HepG2 (cell line): ENCODE measurements at regions not wholly inside any gene's neighbourhood (a gene's known extent, or its start where the extent isn't known, plus 50 kb on each side); places are given as distances from the start of the nearest gene placed in this dataset.

Experiments
- ATAC-seq: fragments of 200-7000 bp; cut with Tn5 transposase; 3 replicates; pipeline ENCODE4 v1.9.1; 2020; ENCODE audit warnings: mild to moderate bottlenecking, moderate library complexity
- BruUV-seq: library from RNA; stranded (reverse); fragments of 400-500 nt; replicated peaks from 2 replicates; lab custom pipeline; 2021; lab: Mats Ljungman, UMichigan
- CTCF ChIA-PET: fragments of 300-600 bp; formaldehyde crosslinking; extraction: SDS; loops from one replicate; lab custom pipeline; 2021; ENCODE audit warnings: low total read pairs, inconsistent platforms, low intra/inter-chr PET ratio; lab: Yijun Ruan, JAX
- POLR2A ChIA-PET: fragments of 350-600 bp; sonication (Branson Sonifier 250); formaldehyde crosslinking; loops from one replicate; lab custom pipeline; 2020; ENCODE audit warnings: antibody characterized with exemption, inconsistent platforms; lab: Yijun Ruan, JAX
- DNase-seq: peaks from one replicate; pipeline ENCODE4 v3.0.0-alpha.2; 2015; ENCODE audit warnings: low spot score
- FAIRE-seq: peaks from 3 replicates; lab custom pipeline; 2011; peaks lifted over from hg19 to GRCh38; lab: Jason Lieb, UNC
- H2AFZ ChIP-seq: one replicate; pipeline ENCODE4 v1.6.1; 2011; ENCODE audit warnings: low read length, inconsistent platforms
- H3K27ac ChIP-seq: fragments of 300-600 bp; 3 replicates; pipeline ENCODE4 v1.8.0; 2011; ENCODE audit warnings: mixed run types, mild to moderate bottlenecking, mixed read lengths, low read length, inconsistent platforms; ENCODE audit not compliant: insufficient read depth; ENCODE audit errors: extremely low read length
- H3K27me3 ChIP-seq, 2 experiments: fragments of 200-600 bp in 1 of 2; 2 replicates in 1 of 2; 3 replicates in 1 of 2; pipeline versions ENCODE4 v1.6.0 to v1.8.0; 2011; ENCODE audit warnings: low read length in 2 of 2, mild to moderate bottlenecking in 2 of 2, moderate library complexity in 2 of 2, inconsistent platforms in 1 of 2; ENCODE audit not compliant: insufficient read depth in 2 of 2, control insufficient read depth in 1 of 2
- H3K36me3 ChIP-seq, 2 experiments: fragments of 200-600 bp in 1 of 2; replicated peaks in 1 of 2; 2 replicates in 1 of 2; 3 replicates in 1 of 2; pipeline versions ENCODE4 v1.5.1 to v1.8.0; 2011; ENCODE audit warnings: low read length in 2 of 2, inconsistent platforms in 1 of 2; ENCODE audit not compliant: insufficient read depth in 2 of 2, control insufficient read depth in 1 of 2
- H3K4me1 ChIP-seq: 2 replicates; pipeline ENCODE4 v1.5.1; 2012; ENCODE audit warnings: low read length, inconsistent platforms; ENCODE audit not compliant: insufficient read depth
- H3K4me2 ChIP-seq: 2 replicates; pipeline ENCODE4 v1.6.0; 2011; ENCODE audit warnings: low read depth, low read length, inconsistent platforms
- H3K4me3 ChIP-seq, 3 experiments: fragments of 200-600 bp in 1 of 3; sonication (generic), shearing (Covaris generic) in 1 of 3; replicated peaks in 1 of 3; 2 replicates each; pipeline ENCODE4 v1.5.1; 2011 to 2016; ENCODE audit warnings: low read length in 3 of 3, inconsistent platforms in 2 of 3, low read depth in 2 of 3, mild to moderate bottlenecking in 2 of 3, control low read depth in 1 of 3, mixed read lengths in 1 of 3; ENCODE audit not compliant: insufficient read depth in 1 of 3
- H3K79me2 ChIP-seq: one replicate; pipeline ENCODE4 v1.6.1; 2011; ENCODE audit warnings: low read length, inconsistent platforms; ENCODE audit not compliant: insufficient read depth
- H3K9ac ChIP-seq: 2 replicates; pipeline ENCODE4 v1.6.0; 2011; ENCODE audit warnings: mild to moderate bottlenecking, low read depth, low read length, inconsistent platforms; ENCODE audit not compliant: insufficient read depth
- H3K9me3 ChIP-seq: 2 replicates; pipeline ENCODE4 v1.5.1; 2012; ENCODE audit warnings: mild to moderate bottlenecking, low read length
- H4K20me1 ChIP-seq: 2 replicates; pipeline ENCODE4 v1.6.0; 2011; ENCODE audit warnings: inconsistent platforms, mild to moderate bottlenecking, low read length, moderate library complexity; ENCODE audit not compliant: insufficient read depth
- ARID5B ChIP-seq: IDR thresholded peaks from 2 replicates; pipeline ENCODE4 v1.4.0; 2020; ENCODE audit warnings: mild to moderate bottlenecking, missing genetic modification reagents
- FOXK1 ChIP-seq: sonication (generic); formaldehyde crosslinking; IDR thresholded peaks from 2 replicates; pipeline ENCODE4 v1.4.0; 2020; ENCODE audit warnings: low read depth, missing genetic modification reagents, borderline replicate concordance
- HBP1 ChIP-seq: IDR thresholded peaks from 2 replicates; pipeline ENCODE4 v1.6.1; 2016; ENCODE audit warnings: low read depth, control low read depth
- MIXL1 ChIP-seq: IDR thresholded peaks from 2 replicates; pipeline ENCODE4 v1.6.1; 2016
- MYPOP ChIP-seq: sonication (generic); formaldehyde crosslinking; IDR thresholded peaks from 2 replicates; pipeline ENCODE4 v1.8.1; 2023; ENCODE audit warnings: mild to moderate bottlenecking, moderate library complexity, missing genetic modification reagents
- NCOA1 ChIP-seq: sonication (generic); formaldehyde crosslinking; IDR thresholded peaks from 2 replicates; pipeline ENCODE4 v1.9.0; 2021; ENCODE audit warnings: missing genetic modification reagents
- PAX8 ChIP-seq: sonication (generic); formaldehyde crosslinking; IDR thresholded peaks from 2 replicates; pipeline ENCODE4 v1.8.0; 2022; ENCODE audit warnings: mild to moderate bottlenecking, missing genetic modification reagents, borderline replicate concordance
- RBM22 ChIP-seq: fragments of 200-400 bp; formaldehyde crosslinking; optimal IDR thresholded peaks from 2 replicates; pipeline ENCODE3; 2017; ENCODE audit warnings: mild to moderate bottlenecking, low read length, moderate library complexity
- SOX6 ChIP-seq, 2 experiments: fragments of 450-650 bp in 1 of 2; sonication (generic) in 1 of 2; formaldehyde crosslinking in 1 of 2; IDR thresholded peaks; 2 replicates each; pipeline versions ENCODE4 v1.4.0 to v1.6.1; 2017 to 2020; ENCODE audit warnings: antibody characterized with exemption in 1 of 2, mild to moderate bottlenecking in 1 of 2, missing genetic modification reagents in 1 of 2
- ZBTB8A ChIP-seq: sonication (generic); formaldehyde crosslinking; IDR thresholded peaks from 2 replicates; pipeline ENCODE4 v1.4.0; 2020; ENCODE audit warnings: mild to moderate bottlenecking, low read depth, missing genetic modification reagents, borderline replicate concordance
- ZFP91 ChIP-seq: sonication (generic); formaldehyde crosslinking; IDR thresholded peaks from 2 replicates; pipeline ENCODE4 v1.9.0; 2022; ENCODE audit warnings: missing genetic modification reagents, mild to moderate bottlenecking, borderline replicate concordance
- ZNF530 ChIP-seq: sonication (generic); formaldehyde crosslinking; IDR thresholded peaks from 2 replicates; pipeline ENCODE4 v1.5.0; 2020; ENCODE audit warnings: low read depth, mild to moderate bottlenecking, missing genetic modification reagents
- ZNF710 ChIP-seq: sonication (generic); formaldehyde crosslinking; IDR thresholded peaks from 2 replicates; pipeline ENCODE4 v1.5.0; 2020; ENCODE audit warnings: mild to moderate bottlenecking, missing genetic modification reagents, borderline replicate concordance
- ZNF850 ChIP-seq: sonication (generic); formaldehyde crosslinking; conservative IDR thresholded peaks from 2 replicates; pipeline ENCODE4 v1.9.0; 2021; ENCODE audit warnings: mild to moderate bottlenecking, missing genetic modification reagents
- in situ Hi-C: cut with HindIII; loops from 2 replicates; pipeline ENCODE4 v1.10.0; 2017; ENCODE audit warnings: low pct_unique_long_range_greater_than_20kb; ENCODE audit not compliant: extremely low pct_ligation_motif_present
- intact Hi-C: fragments of 100-400 bp; cut with micrococcal nuclease; formaldehyde crosslinking; loops from one replicate; pipeline ENCODE4 v1.10.0; 2022; ENCODE audit not compliant: unreplicated experiment

GRCh38 chrX:128754130-128754529, 701.9 kb upstream of the ACTRT1 start:
- CTCF ChIA-PET = no interaction called here
- intact Hi-C loops = no loop called here
- peak; percentile 94 for ATAC-seq
- TF ChIP-seq MYPOP (no peak), ZFP91 (no peak), MIXL1 (CRISPR knock-in tag) (0 out of 2 replicates have a peak, but pooled peaks have one; percentile 38), ZNF850 (CRISPR knock-in tag) (no peak), ZBTB8A (CRISPR knock-in tag) (no peak), ZNF710 (CRISPR knock-in tag) (no peak), PAX8 (CRISPR knock-in tag) (no peak), HBP1 (no peak), SOX6 (IDR thresholded peaks at IDR 0.05) (no peak), SOX6 (CRISPR knock-in tag; IDR thresholded peaks at IDR 0.05) (peak; percentile 69; the same call in 1 of the 2 replicates), ARID5B (peak; percentile 34), NCOA1 (CRISPR knock-in tag) (no peak), ZNF530 (CRISPR knock-in tag) (no peak), FOXK1 (CRISPR knock-in tag) (0 out of 2 replicates have a peak, but pooled peaks have one; percentile 14), RBM22 (no peak)

More at GRCh38 chrX:128754130-128754529, 701.9 kb upstream of the ACTRT1 start:
- H3K27me3 ChIP-seq = no peaks in the 10 kb centered on the region
- H2AFZ ChIP-seq = no peak overlapping the region
- POLR2A ChIA-PET = interaction anchor here (1.0 kb wide), 1 partner anchor 15 kb away, joined by 3 read pairs; no protein-coding TSS in a partner anchor
- DNase-seq (peak; percentile 56), FAIRE-seq (peak; percentile 18)
- no peak overlapping the region for H3K4me2 ChIP-seq
- in situ Hi-C loops = no loop called here
- no peaks in the 10 kb centered on the region for H3K9me3 ChIP-seq
- H3K4me3 ChIP-seq = no peak overlapping the region
- H3K4me1 ChIP-seq = peaks cover 19% of the 10 kb centered on the region
- H3K36me3 ChIP-seq = no peaks in the 10 kb centered on the region
- H3K9ac ChIP-seq = no peak overlapping the region
- no peaks in the 10 kb centered on the region for H4K20me1 ChIP-seq
- H3K79me2 ChIP-seq = no peaks in the 10 kb centered on the region
- H3K27ac ChIP-seq = peak overlapping the region; percentile 49
- BruUV-seq = no TSS peak
